HG02870 (cell line): ENCODE measurements at regions not wholly inside any gene's neighbourhood (a gene's known extent, or its start where the extent isn't known, plus 50 kb on each side); places are given as distances from the start of the nearest gene placed in this dataset.
A peak's percentile ranks its signal among the peaks of the same experiment; 100 is the strongest.
"Not testable (repeated sequence)": the region's sequence is repeated elsewhere in the genome, so short reads cannot be mapped to it uniquely, and the experiment has no call there.

ENCODE experiments used
- ATAC-seq: cut with Tn5 transposase; IDR thresholded peaks from one replicate; pipeline ENCODE4 v1.9.1; 2021; ENCODE audit warnings: mild to moderate bottlenecking, moderate library complexity; ENCODE audit not compliant: unreplicated experiment

DNA sequence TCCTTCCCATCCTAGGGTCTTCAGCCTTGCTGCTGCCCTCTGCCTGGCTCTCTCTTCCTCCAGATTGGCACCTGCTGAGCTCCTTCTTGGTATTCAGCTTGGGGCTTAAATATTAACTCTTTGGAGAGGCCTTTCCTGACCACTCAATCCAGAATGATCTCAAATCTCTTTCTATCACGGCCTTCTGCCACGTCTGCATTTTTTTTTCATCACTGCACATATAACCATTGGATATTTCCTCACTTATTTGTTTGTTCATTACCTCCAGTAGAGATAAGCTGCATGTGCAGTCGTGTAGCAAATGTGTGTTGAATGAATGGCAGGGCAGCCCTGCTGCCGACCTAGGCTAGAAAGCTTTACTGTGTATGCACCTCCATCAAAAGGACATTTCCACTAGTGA lies 51.6 kb upstream of the MPP7 start:
- no peak for ATAC-seq

DNA sequence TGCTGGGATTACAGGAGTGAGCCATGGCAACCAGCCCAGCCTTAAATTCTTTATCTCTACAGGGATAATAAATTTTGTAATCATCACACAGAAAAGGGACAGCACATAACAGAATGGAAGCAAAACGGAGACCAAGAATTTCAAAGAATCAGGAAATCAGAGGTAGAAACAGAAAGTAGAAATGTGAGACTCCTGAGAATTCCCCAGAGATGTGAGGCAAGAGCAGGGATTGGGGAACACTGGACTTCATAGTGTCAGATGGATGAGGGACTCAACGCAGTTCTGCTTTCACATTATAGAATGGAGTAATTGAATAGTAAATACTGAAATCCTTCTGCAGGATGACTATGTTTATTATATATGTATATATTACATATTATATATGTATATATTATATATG lies 52.5 kb upstream of the MPP7 start:
- ATAC-seq: no peak

DNA sequence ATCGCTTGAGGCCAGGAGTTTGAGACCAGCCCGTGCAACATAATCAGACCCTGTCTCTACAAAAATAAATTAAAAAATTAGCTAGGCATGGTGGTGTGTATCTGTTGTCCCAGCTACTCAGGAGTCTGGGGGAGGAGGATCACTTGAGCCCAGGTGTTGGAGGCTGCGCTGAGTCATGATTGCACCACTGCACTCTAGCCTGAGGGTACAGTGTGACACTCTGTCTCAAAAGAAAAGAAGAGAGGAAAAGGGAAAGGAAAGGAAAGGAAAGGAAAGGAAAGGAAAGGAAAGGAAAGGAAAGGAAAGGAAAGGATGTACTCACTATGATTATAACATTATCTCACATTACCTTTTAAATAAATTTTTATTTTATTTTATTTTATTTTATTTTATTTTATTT lies 56.5 kb upstream of the MPP7 start:
- no peak for ATAC-seq

DNA sequence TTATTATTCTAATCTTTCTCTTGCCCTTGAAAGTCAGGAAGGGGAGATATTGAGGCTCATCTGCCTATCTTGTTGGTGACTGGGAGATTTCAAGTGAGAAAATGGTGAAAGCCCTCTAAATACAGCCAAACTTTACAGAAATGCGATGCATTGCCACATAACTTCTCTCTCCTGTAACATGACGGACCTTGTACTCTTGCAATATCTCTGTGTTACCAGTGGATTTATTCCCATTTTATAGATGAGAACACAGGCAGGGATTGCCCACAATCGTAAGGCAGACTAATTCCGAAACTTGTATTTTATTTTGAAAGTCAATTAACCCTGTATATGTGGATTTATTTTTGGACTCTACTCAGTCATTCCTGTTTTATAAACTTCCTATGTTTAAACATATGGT lies 57.3 kb upstream of the MPP7 start:
- ATAC-seq: no peak

DNA sequence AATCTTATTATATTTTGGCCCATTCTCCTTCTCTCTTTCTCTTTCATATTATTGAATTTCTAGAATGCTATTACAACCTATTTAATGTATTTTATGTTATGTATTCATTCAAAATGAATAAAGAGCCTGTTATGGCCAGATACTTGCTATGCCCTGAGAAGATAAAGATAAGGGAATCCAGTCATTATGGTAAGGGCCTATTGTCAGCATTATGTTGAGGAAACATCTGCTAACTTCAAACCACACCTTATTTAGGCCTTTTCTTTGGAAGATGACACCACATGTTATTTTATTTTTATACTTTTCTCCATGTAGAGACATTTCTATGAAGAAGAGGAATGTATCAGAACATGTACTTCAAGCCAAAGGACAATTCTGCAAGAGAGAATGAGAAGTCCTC lies 60.5 kb upstream of the MPP7 start:
- no peak for ATAC-seq

DNA sequence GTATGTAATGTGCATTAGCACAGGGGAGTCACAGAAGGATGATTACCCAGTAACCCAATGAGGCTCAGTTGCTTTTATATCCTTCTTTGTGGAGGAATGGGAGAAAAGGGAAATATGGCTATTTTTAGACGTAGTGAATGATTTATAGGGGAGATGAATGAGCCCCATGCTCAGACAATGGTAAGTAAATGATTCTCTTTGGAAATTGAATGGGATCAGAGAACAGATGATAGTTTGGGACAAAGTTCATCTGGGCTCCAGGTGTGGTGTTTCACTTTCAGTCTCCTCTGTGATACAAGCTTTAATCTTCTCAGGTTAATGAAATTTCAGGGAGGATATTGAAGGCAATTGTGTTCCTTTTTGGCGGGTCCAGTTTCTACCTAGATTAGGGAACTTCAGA lies 63.0 kb upstream of the MPP7 start:
- no peak for ATAC-seq

DNA sequence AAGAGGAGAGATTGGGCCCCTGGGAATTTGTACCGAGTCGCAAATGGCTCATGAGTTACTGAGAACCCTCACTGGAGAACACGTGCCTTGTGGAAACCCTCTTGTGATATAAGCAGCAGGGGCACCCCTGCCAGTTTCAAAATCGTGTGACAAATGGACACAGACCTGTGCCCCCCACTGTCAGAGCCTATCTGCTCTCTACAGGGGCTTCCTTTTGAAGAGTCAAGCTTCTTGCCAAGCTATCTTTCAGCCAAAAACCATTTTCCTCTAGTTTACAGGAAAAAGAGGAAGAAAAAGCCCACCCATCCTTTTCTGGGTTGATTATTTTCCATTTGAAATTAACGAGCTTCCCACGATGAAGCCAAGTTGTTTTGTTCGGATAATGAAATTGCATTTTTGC lies 64.1 kb upstream of the MPP7 start:
- ATAC-seq: no peak

DNA sequence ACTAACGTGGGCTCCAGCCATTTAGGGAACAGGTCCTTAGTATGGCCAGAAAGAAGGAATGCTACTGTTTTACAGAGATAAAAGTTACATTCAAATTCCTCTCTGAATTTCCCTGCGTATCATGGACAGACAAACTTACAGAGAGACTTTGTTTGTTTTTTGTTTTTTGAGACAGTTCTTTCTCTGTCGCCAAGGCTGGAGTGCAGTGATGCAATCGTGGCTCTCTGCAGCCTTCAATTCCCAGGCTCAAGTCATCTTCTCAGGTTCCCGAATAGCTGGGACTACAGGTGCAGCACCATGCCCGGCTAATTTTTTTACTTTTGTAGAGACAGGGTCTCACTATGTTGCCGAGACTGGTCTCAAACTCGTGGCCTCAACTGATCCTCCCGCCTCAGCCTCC lies 64.5 kb upstream of the MPP7 start:
- no peak for ATAC-seq

DNA sequence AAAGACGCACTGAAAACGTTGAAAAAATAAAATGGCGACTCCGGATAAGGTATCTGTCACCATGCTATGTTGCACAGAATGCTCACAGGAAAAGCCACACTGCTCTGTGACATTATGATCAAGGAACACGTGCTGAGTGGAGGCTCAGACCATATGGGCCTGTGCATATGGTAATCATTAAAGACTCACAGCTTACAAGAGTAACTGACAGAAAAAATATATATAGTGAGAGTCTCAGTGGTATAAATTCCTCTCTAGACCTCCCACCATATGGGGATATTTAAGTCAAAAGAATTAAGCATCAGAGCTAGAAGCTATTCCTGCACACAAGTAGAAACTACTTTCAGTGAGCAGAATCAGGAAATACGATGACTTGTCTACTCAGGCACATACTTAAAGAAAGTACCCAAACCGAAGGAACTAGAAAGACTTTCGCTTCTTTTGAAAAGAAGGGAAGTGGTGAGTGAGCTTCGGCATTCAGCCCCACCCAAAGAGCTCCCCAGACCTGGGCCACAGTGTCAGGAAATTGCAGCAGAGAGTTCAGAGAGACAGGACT lies 65.1 kb upstream of the MPP7 start:
- peak; percentile 98 for ATAC-seq

DNA sequence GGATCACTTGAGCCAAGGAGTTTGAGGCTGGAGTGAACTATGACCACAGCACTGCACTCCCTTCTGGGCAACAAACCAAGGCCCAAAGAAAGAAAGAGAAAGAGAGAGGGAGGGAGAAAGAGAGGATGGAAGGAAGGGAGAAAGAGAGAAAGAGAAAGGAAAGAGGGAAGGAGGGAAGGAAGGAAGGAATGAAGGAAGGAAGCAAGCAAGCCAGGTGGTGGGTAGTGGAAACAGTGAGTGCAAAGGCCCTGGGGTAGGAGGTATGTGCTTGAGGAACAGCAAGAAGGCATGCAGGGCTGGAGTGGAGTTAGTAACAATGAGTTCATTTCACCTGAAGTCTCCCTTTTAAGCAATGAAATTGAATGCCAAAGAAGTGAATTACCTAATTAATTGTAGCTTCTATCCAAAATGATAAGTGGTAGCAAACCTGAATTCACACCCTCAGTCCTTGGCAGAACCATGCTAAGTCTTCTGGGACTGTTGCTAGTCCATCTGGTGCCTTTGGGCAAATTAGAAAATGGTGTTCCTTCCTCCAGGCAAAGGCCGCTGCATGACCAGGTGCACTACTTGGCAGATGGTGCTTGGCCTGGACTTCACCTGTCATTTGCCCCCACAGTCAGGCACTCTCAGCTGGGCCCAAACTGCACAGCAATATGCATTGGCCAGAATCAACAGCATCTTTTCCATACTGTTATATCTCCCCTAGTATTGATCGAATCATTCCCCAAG lies 67.4 kb upstream of the MPP7 start:
- no peak for ATAC-seq

DNA sequence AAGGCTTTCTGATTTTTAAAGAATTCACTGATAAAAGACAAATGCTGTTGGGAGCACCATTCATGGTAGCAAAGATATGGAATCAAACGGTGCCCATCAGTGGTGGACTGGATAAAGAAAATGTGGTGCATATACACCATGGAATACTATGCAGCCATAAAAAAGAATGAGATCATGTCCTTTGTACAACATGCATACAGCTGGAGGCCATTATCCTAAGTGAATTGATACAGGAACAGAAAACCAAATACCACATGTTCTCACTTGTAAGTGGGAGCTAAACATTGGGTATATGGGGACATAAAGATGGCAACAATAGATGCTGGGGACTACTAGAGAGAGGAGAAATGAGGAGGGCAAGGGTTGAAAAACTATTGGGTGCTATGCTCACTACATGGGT lies 68.8 kb upstream of the MPP7 start:
- ATAC-seq: not testable (repeated sequence)

DNA sequence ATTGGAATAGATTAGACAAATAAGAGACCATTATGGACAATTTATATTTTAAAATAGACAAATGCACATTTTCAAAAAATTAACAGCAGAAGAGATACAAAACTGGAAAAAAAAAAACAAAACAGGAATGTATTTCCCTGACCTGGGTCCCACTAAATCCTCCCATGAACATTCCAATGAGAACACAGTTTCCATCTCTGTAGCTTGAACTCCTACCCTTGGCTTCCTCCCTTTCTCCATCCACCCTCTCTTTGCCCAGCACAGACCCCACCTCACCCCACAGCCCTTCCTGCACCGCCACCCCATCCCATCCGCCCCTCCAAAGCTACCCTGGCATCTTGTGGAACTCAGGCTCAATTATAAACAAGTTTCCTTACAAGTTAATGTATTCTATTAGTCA lies 71.2 kb upstream of the MPP7 start:
- ATAC-seq: no peak

DNA sequence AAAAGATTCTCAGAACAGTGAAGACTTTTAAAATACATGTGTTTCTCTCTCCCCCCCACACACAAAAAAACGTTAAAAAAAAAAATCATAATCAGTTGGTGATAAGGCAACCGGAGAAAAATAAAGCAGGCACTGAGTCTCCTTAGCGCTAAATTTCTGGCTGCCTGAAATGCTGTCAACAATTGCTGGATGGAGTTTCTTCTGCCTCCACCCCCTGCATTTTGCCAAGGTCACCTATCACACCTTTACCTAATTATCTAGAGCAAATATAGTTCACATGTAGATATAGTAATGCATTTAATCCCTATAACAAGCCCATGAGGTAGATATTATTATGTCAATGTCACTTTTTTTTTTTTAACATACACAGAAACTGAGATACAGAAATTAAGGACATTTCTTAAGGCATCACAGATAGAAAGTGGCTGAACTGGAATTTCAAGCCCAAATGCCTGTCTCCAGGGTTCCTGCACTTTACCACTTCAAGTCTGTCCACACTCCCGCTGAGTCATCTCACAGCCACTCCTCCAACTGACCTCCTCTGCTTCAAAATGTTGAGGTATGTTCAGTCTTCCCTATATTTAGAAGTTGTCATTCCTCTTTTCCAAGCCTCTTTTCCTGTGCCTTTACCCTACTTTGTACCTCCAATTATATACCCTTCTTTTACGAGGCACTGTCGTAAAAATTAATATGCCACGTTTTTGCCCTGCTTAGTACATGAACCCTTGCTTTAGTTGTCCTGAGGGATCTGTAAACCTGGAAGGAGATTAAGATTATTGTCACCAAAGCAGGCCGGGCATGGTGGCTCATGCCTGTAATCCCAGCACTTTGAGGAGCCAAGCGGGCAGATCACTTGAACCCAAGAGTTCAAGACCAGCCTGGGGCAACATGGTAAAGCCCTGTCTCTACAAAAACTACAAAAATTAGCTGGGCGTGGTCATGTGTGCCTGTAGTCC lies 72.8 kb upstream of the MPP7 start:
- no peak for ATAC-seq

DNA sequence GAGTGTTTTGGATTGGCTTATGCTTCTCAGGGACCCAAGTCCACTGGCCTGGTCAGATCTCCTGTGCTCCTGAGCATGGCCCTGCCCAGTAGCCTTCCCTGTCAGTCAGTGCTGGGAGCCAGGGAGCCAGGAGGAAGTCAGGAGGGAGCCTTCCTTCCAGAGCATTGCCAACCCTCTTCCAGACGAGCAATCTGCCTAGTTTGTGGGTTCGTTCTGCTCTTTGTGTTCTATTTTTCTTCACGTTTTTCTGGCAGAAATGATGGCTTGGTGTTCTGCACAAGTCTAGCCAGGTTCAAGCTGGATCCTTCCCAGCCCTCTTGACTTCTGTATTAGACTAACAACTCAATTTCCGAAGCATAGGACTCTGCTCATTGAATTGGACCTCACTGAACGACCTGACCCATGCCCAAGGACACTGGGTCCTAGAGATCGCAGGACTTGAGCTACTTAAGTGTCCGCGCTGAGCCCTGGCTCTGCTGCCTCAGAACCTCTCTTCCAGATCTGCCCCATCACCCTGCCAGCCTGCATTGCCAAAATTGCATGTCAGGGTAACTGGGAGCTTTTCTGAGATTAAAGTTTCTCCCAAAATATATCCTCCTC lies 76.2 kb upstream of the MPP7 start:
- ATAC-seq: no peak

DNA sequence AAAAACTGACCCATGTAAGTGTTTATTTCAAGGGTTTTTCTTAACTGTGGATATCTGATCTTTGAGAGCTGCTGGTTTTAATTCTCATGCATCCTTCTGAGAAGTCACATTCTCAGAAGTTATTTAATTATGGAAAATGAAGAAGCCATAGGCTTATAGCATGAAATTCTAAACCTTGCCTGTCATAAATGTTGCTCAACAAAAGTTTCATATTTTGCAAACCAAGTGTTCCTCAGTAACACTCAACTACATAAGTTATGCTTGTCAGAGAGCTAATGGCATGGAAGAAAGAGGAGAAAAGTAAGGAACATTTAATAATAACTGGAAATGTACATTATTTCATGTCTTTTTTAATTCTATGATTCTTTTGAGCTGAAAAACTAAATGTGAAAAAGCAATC lies 78.6 kb upstream of the MPP7 start:
- ATAC-seq: no peak

DNA sequence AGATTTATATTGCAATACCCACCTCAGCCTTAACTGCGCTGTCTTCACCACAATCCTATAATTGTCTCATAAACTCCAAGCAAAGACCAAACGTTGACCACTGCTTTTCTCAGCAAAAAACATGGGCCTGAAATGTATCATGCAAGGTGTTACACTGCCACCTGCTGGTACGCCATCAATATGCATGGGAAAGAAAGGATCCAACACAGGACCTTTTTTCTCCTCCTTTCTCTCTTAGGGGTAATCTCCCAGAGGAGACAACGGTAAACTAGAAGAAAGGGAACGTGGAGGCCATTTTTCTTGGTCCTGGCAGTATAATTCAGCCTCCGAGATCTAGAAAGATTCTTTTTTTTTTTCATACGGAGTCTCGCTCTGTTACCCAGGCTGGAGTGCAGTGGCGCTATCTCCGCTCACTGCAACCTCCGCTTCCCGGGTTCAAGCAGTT lies 79.1 kb upstream of the MPP7 start:
- ATAC-seq: peak; percentile 80

DNA sequence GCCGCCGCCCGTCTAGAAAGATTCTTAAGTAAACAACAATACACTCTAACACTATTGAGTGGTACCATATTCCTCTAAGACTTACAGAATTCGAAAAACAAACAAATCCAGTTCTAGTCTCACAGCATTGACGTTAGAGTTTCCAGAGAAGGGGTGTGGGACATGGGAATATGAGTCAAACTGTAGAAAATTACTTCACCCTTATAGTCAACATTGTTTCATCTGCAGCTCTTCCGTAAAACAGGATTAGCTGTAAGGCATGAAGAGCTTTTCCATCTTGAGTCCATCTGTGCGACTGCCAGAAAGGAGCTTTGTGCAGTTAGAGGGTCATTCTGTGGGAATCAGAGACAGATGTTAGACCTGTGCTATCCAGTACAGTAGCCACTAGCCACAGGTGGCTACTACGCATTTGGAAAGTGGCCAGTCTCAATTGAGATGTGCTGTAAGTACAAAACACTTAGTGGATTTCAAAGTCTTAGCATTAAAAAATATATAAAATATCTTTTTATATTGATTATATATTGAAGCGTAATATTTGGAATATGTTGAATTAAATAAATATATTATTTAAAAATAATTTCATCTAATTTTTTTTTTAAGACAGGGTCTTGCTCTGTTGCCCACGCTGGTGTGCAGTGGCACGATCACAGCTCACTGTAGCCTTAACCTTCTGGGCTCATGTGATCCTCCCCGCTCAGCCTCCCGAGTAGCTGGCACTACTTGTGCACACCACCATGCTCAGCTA lies 79.8 kb upstream of the MPP7 start:
- ATAC-seq: no peak

DNA sequence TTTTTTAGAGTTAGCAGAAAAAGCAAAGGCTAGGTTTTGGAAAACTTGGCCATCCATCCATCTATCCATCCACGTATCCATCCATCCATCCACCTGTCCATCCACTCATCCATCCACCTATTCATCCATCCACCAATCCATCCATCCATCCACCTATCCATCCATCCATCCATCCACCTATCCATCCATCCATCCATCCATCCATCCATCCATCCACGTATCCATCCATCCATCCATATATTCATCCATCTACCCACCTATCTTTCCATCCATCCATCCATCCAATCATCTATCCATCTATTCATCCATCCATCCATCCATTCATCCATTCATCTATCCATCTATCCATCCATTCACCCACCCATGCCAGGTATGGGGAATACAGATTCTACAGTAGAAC lies 81.7 kb upstream of the MPP7 start:
- ATAC-seq: no peak

DNA sequence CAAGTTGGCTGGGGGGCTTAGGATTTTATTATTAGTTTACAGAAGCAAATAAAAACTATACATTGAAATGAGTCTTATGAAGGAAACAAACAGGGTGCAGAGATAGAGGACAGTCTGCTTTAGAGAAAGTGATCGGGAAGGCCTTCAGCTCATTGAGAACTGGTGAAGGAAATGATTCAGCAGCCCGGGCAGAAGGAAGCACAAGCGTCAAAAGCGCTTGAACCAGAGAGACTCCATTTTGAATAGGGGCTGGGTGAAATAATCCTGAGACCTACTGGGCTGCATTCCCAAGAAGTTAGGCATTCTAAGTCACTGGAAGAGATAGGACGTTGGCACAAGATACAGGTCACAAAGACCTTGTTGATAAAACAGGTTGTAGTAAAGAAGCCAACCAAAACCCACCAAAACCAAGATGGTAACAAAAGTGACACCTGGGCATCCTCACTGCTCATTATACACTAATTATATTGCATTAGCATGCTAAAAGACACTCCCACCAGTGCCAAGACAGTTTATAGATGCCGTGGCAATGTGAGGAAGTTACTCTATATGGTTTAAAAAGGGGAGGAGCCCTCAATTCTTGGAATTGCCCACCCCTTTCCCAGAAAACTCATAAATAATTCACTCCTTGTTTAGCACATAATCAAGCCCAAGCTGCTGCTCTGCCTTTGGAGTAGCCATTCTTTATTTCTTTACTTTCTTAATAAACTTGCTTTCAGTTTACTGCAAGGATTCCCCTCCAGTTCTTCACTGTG lies 83.1 kb upstream of the MPP7 start:
- no peak for ATAC-seq

DNA sequence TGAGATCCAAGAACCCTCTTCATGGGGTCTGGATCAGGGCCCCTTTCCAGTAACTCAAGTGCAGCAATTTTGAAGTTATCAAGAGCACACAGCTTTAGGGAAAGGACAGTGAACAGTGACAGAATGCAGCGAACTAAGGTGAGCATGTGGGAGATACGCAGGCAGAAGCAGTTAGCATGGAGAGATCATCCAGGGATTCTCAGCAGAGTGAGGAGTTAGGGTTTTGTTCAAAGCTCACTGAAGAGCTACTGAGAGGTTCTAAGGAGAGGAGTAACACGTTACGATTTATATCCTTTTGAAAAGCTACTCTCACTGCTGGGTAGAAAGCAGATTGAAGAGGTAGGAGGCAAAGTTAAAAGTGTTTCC lies 83.6 kb upstream of the MPP7 start:
- ATAC-seq: no peak
